ENCODE measurements at regions not wholly inside any gene's neighbourhood (a gene's known extent, or its start where the extent isn't known, plus 50 kb on each side); places are given as distances from the start of the nearest gene placed in this dataset.

DNA sequence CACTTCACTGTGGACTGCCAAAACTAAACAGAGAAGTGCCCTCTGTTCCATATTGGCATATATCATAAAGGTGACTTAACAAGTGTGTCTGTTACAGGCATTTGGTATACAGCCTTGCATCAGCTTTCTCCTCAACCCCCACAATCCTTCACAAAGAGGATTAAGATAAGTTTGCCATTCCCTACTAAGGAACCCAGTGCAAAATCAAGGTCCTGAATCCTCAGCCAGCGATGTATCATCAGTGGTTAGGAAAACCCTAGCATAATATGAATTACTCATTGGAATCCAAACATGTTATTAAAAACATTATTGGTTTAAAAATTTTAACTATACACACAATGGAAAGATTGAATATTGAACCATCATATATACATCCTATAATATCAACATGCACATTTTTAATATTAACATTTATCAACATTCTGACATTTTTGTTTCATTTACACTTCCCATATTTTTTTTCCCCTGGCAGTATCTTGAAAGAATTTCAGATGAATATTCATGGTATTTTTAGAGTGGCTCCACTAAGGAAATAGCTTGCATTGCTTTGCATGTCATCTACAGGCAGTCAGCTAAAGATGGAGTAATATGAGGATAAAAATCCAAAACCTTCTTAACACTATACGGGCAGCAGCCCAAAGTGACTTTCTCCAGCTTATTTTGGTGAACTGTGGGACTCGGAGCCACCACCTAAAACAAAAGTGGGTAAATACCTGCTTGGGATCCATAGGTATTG, 215.6 kb upstream of the CHRM2 start:
- peak; percentile 48 for DNase-seq (ENCODE audit: low read depth)
- TF ChIP-seq, protein P1, sequence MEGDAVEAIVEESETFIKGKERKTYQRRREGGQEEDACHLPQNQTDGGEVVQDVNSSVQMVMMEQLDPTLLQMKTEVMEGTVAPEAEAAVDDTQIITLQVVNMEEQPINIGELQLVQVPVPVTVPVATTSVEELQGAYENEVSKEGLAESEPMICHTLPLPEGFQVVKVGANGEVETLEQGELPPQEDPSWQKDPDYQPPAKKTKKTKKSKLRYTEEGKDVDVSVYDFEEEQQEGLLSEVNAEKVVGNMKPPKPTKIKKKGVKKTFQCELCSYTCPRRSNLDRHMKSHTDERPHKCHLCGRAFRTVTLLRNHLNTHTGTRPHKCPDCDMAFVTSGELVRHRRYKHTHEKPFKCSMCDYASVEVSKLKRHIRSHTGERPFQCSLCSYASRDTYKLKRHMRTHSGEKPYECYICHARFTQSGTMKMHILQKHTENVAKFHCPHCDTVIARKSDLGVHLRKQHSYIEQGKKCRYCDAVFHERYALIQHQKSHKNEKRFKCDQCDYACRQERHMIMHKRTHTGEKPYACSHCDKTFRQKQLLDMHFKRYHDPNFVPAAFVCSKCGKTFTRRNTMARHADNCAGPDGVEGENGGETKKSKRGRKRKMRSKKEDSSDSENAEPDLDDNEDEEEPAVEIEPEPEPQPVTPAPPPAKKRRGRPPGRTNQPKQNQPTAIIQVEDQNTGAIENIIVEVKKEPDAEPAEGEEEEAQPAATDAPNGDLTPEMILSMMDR (conservative IDR thresholded peaks at IDR 0.05; ENCODE audit: low read depth, low read length) = no peak
- no peak overlapping the region for H3K4me3 ChIP-seq (ENCODE audit: low read length)

DNA sequence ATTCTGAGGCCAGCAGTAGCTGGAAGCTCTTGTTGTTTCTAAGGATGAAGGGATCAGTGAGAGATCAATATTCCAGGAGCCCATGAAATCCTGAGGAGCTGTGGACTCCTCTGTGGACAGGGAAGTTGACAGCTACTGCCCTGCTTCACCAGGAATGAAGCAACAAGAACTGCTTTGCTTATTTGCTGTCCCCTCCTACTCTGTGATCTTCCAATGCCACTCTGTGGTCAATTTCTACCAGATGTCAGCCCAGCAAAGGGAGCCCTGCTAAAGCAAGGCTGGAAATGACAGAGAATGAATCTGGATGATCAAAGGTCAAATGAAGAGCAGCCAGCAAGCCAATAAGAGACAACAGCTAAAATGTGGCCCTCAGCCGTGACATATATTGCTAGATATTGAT, 227.5 kb upstream of the CHRM2 start:
- no peak for DNase-seq (ENCODE audit: low read depth)

GRCh38 chr7:136637813-136638212, 230.6 kb upstream of the CHRM2 start:
- H3K4me3 ChIP-seq (ENCODE audit: low read length) = no peak overlapping the region
- no peak for DNase-seq (ENCODE audit: low read depth)
- TF ChIP-seq, protein P1 (conservative IDR thresholded peaks at IDR 0.05; ENCODE audit: low read depth, low read length) = no peak

More for the DNA sequence above, 227.5 kb upstream of the CHRM2 start:
- TF ChIP-seq, protein P1 (conservative IDR thresholded peaks at IDR 0.05; ENCODE audit: low read depth, low read length) = no peak
- no peak overlapping the region for H3K4me3 ChIP-seq (ENCODE audit: low read length)

GRCh38 chr7:136635751-136636150, 232.7 kb upstream of the CHRM2 start:
- DNase-seq (ENCODE audit: low read depth) = no peak
- no peak overlapping the region for H3K4me3 ChIP-seq (ENCODE audit: low read length)
- TF ChIP-seq, protein P1 (conservative IDR thresholded peaks at IDR 0.05; ENCODE audit: low read depth, low read length) = no peak

GRCh38 chr7:136618818-136619217, 249.6 kb upstream of the CHRM2 start:
- TF ChIP-seq, protein P1 (conservative IDR thresholded peaks at IDR 0.05; ENCODE audit: low read depth, low read length) = no peak
- H3K4me3 ChIP-seq (ENCODE audit: low read length) = no peak overlapping the region
- DNase-seq (ENCODE audit: low read depth) = no peak

GRCh38 chr7:136617176-136617575, 251.3 kb upstream of the CHRM2 start:
- no peak for DNase-seq (ENCODE audit: low read depth)
- TF ChIP-seq, protein P1 (conservative IDR thresholded peaks at IDR 0.05; ENCODE audit: low read depth, low read length) = no peak
- no peak overlapping the region for H3K4me3 ChIP-seq (ENCODE audit: low read length)
